ENCODE measurements at regions not wholly inside any gene's neighbourhood (a gene's known extent, or its start where the extent isn't known, plus 50 kb on each side); places are given as distances from the start of the nearest gene placed in this dataset.

DNA sequence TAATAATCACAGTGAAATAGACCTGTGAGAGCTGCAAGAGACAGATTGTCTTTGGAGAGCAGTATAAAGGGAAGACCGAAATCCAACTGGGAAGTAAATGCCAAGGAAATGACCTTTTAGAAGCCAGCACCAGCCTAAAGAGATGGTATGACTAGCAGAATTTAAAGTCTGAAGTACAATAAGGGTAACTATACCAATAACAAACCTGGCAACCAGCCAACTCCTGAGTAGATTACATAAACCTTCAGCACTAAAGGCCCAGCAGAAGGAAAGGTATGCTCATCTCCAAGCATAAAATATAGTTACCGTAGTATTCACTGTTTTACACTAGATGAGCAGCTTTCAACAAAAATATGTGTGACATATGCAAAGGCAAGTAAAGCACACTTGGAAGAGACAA, 155.1 kb upstream of the SATB1 start:
- FAIRE-seq, result no peak
- dilution Hi-C loops (cut with MboI; ENCODE audit: extremely low pct_ligation_motif_present, low sequenced_read_pairs), result no loop called here

GRCh38 chr3:18579661-18580060, 154.5 kb upstream of the SATB1 start:
- Histone ChIP-seq H3K36me3 (ENCODE audit: control insufficient read depth in 2 of 2, extremely low read depth in 1 of 2, insufficient read depth in 2 of 2, low read length in 2 of 2) (no peaks in the 10 kb centered on the region), H3K4me1 (ENCODE audit: control insufficient read depth, extremely low read depth, insufficient read depth, low read length) (no peaks in the 10 kb centered on the region), H3K4me2 (ENCODE audit: control insufficient read depth, extremely low read depth, insufficient read depth, low read depth, low read length) (no peak overlapping the region), H3K27me3 (ENCODE audit: control insufficient read depth, extremely low read depth, insufficient read depth, low read length) (no peaks in the 10 kb centered on the region), H3K9me1 (ENCODE audit: control insufficient read depth, extremely low read depth, insufficient read depth, low read length) (no peaks in the 10 kb centered on the region), H3K9ac (ENCODE audit: control insufficient read depth, extremely low read depth, insufficient read depth, low read length) (no peak overlapping the region), H3K27ac (ENCODE audit: control insufficient read depth, insufficient read depth, low read length) (no peak overlapping the region), H2AFZ (ENCODE audit: control insufficient read depth, low read length) (no peak overlapping the region), H3K4me3 (ENCODE audit: control insufficient read depth in 2 of 3, extremely low read depth in 1 of 3, insufficient read depth in 2 of 3, low read depth in 1 of 3, low read length in 3 of 3) (no peak overlapping the region), H4K20me1 (ENCODE audit: control insufficient read depth, extremely low read depth, insufficient read depth, low read length) (no peaks in the 10 kb centered on the region), H3K9me3 (ENCODE audit: control insufficient read depth, low read depth, low read length) (no peaks in the 10 kb centered on the region), H3K79me2 (ENCODE audit: control insufficient read depth, insufficient read depth, low read length) (no peaks in the 10 kb centered on the region)
- FAIRE-seq (no peak), DNase-seq (ENCODE audit: low read depth, low spot score) (no peak)
- no peak for TF ChIP-seq EZH2 (IDR thresholded peaks at IDR 0.05; ENCODE audit: low read length)
- TF ChIP-seq, protein P1, sequence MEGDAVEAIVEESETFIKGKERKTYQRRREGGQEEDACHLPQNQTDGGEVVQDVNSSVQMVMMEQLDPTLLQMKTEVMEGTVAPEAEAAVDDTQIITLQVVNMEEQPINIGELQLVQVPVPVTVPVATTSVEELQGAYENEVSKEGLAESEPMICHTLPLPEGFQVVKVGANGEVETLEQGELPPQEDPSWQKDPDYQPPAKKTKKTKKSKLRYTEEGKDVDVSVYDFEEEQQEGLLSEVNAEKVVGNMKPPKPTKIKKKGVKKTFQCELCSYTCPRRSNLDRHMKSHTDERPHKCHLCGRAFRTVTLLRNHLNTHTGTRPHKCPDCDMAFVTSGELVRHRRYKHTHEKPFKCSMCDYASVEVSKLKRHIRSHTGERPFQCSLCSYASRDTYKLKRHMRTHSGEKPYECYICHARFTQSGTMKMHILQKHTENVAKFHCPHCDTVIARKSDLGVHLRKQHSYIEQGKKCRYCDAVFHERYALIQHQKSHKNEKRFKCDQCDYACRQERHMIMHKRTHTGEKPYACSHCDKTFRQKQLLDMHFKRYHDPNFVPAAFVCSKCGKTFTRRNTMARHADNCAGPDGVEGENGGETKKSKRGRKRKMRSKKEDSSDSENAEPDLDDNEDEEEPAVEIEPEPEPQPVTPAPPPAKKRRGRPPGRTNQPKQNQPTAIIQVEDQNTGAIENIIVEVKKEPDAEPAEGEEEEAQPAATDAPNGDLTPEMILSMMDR (optimal IDR thresholded peaks at IDR 0.05 in 1 of 3, IDR thresholded peaks at IDR 0.05 in 1 of 3, conservative IDR thresholded peaks at IDR 0.05 in 1 of 3; ENCODE audit: extremely low read depth in 1 of 3, insufficient read depth in 2 of 3, low read length in 3 of 3), result no peak
- dilution Hi-C loops (cut with MboI; ENCODE audit: extremely low pct_ligation_motif_present, low sequenced_read_pairs), result no loop called here

More for the DNA sequence above, 155.1 kb upstream of the SATB1 start:
- Histone ChIP-seq H3K4me2 (ENCODE audit: control insufficient read depth, extremely low read depth, insufficient read depth, low read depth, low read length) (no peak overlapping the region), H3K9me3 (ENCODE audit: control insufficient read depth, low read depth, low read length) (no peaks in the 10 kb centered on the region), H3K9ac (ENCODE audit: control insufficient read depth, extremely low read depth, insufficient read depth, low read length) (no peak overlapping the region), H3K36me3 (ENCODE audit: control insufficient read depth in 2 of 2, extremely low read depth in 1 of 2, insufficient read depth in 2 of 2, low read length in 2 of 2) (no peaks in the 10 kb centered on the region), H3K9me1 (ENCODE audit: control insufficient read depth, extremely low read depth, insufficient read depth, low read length) (no peaks in the 10 kb centered on the region), H2AFZ (ENCODE audit: control insufficient read depth, low read length) (no peak overlapping the region), H4K20me1 (ENCODE audit: control insufficient read depth, extremely low read depth, insufficient read depth, low read length) (no peaks in the 10 kb centered on the region), H3K4me1 (ENCODE audit: control insufficient read depth, extremely low read depth, insufficient read depth, low read length) (no peaks in the 10 kb centered on the region), H3K4me3 (ENCODE audit: control insufficient read depth in 2 of 3, extremely low read depth in 1 of 3, insufficient read depth in 2 of 3, low read depth in 1 of 3, low read length in 3 of 3) (no peak overlapping the region), H3K27me3 (ENCODE audit: control insufficient read depth, extremely low read depth, insufficient read depth, low read length) (no peaks in the 10 kb centered on the region), H3K79me2 (ENCODE audit: control insufficient read depth, insufficient read depth, low read length) (no peaks in the 10 kb centered on the region), H3K27ac (ENCODE audit: control insufficient read depth, insufficient read depth, low read length) (no peak overlapping the region)
- TF ChIP-seq, protein P1 (optimal IDR thresholded peaks at IDR 0.05 in 1 of 3, IDR thresholded peaks at IDR 0.05 in 1 of 3, conservative IDR thresholded peaks at IDR 0.05 in 1 of 3; ENCODE audit: extremely low read depth in 1 of 3, insufficient read depth in 2 of 3, low read length in 3 of 3), result no peak
- no peak for TF ChIP-seq EZH2 (IDR thresholded peaks at IDR 0.05; ENCODE audit: low read length)
- DNase-seq (ENCODE audit: low read depth, low spot score), result no peak

Data from keratinocyte (primary cell).